A673 (cell line): ENCODE measurements at regions not wholly inside any gene's neighbourhood (a gene's known extent, or its start where the extent isn't known, plus 50 kb on each side); places are given as distances from the start of the nearest gene placed in this dataset.

ENCODE experiments used
- EZH2 ChIP-seq: fragments of 200-600 bp; sonication (generic); IDR thresholded peaks from 2 replicates; pipeline ENCODE4 v1.6.1; 2017; ENCODE audit warnings: borderline replicate concordance, low read depth, mild to moderate bottlenecking, mixed read lengths, antibody characterized with exemption, low read length; ENCODE audit not compliant: poor library complexity, severe bottlenecking
- TF ChIP-seq, protein P1 (sequence below): fragments of 300-800, 200-600 bp; sonication (generic); conservative IDR thresholded peaks from 2 replicates; pipeline ENCODE4 v1.5.1; 2017; ENCODE audit warnings: low read depth, mild to moderate bottlenecking, antibody characterized with exemption, low read length, moderate library complexity, mixed read lengths

DNA sequence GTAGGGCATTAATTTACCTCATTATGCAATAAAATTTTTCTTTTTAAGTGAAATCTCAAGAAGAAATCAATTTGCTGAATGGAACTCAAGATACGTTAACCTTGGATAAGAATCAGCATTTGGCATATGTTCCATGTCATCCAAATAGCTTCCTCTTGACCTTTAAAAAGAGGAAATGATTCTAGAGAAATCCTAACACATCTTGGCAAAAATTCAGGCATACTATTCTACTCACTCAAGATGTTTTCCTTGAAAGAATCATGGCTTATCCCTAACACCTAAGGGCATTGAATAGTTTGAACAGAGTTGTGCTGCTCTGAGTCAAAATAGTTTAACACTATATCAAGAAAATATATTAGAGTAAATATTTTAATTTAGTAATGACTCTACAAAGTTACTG lies 678.0 kb downstream of the EPHA4 start:
- TF ChIP-seq, protein P1, sequence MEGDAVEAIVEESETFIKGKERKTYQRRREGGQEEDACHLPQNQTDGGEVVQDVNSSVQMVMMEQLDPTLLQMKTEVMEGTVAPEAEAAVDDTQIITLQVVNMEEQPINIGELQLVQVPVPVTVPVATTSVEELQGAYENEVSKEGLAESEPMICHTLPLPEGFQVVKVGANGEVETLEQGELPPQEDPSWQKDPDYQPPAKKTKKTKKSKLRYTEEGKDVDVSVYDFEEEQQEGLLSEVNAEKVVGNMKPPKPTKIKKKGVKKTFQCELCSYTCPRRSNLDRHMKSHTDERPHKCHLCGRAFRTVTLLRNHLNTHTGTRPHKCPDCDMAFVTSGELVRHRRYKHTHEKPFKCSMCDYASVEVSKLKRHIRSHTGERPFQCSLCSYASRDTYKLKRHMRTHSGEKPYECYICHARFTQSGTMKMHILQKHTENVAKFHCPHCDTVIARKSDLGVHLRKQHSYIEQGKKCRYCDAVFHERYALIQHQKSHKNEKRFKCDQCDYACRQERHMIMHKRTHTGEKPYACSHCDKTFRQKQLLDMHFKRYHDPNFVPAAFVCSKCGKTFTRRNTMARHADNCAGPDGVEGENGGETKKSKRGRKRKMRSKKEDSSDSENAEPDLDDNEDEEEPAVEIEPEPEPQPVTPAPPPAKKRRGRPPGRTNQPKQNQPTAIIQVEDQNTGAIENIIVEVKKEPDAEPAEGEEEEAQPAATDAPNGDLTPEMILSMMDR: no peak
- TF ChIP-seq EZH2: no peak
